Ramos (cell line): ENCODE measurements at regions not wholly inside any gene's neighbourhood (a gene's known extent, or its start where the extent isn't known, plus 50 kb on each side); places are given as distances from the start of the nearest gene placed in this dataset.
"Not testable (repeated sequence)": the region's sequence is repeated elsewhere in the genome, so short reads cannot be mapped to it uniquely, and the experiment has no call there.

Experiments used
- in situ Hi-C: fragments of 300-500 bp; cut with MboI; formaldehyde crosslinking; loops from one replicate; pipeline ENCODE4 v1.14.3; 2022; ENCODE audit warnings: low sequenced_read_pairs; ENCODE audit not compliant: unreplicated experiment

DNA sequence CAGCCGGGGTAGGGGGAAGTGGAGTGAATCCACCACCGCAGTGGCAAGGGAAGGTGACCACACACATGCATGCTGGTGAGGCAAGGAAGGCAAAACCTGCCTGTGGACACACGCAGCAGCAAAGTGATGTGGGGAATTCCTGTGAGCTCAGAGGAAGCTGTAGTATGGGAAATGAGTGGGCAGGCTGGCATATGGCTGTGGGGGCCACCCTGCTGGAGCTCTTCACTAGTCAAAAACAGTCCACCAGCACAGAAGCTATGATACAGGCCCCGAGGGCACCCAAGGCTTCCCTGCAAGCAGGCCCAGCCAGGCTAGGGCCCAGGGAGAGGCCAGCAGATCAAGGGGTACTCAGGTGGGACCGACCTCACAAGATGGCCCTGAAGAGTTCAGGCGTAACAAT lies 239.1 kb downstream of the CHM start:
- in situ Hi-C loops = no loop called here

DNA sequence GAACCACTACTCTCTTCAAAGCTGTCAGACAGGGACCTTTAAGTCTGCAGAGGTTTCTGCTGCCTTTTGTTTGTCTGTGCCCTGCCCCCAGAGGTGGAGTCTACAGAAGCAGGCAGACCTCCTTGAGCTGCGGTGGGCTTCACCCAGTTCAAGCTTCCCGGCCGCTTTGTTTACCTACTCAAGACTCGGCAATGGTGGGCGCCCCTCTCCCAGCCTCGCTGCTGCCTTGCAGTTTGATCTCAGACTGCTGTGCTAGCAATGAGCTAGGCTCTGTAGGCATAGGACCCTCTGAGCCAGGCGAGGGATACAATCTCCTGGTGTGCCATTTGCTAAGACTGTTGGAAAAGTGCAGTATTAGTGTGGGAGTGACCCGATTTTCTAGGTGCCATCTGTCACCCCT lies 275.0 kb downstream of the CHM start:
- in situ Hi-C loops = not testable (repeated sequence)

DNA sequence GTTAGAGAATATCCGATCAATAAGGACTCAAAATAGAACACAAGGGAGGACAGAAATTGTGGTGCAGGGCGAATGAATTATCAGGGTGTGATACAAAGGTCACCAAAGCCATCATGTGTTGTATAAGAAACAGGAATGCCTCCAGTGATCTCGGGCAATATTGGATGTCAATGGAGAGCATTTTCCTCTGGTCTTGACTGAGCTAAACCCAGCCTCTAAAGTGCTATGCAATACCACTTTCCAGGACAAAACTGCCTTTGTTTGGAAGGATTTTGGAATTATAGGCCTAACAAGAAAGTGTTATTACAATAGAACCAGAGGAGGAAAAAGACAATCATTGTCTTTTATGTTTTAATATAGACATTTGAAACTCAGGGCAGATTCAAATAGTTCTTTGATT lies 281.7 kb downstream of the CHM start:
- in situ Hi-C loops = no loop called here

DNA sequence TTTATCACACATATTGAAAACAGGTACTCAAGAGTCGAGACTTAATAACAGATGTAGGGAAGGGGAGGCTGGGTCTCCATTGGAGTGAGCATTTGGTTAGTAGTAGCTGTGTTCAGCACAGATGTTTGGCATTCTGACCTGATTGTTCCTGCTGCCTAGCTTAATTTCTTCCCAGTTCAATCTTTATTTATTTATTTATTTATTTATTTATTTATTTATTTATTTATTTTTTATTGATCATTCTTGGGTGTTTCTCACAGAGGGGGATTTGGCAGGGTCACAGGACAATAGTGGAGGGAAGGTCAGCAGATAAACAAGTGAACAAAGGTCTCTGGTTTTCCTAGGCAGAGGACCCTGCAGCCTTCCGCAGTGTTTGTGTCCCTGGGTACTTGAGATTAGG lies 324.3 kb downstream of the CHM start:
- in situ Hi-C loops = not testable (repeated sequence)

DNA sequence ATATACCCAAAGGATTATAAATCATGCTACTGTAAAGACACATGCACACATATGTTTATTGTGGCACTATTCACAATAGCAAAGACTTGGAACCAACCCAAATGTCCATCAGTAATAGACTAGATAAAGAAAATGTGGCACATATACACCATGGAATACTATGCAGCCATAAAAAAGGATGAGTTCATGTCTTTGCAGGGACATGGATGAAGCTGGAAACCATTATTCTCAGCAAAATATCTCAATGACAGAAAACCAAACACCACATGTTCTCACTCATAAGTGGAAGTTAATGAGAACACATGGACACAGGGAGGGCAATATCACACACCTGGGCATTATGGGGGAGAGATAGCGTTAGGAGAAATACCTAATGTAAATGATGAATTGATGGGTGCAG lies 323.8 kb upstream of the POF1B start:
- in situ Hi-C loops = not testable (repeated sequence)

DNA sequence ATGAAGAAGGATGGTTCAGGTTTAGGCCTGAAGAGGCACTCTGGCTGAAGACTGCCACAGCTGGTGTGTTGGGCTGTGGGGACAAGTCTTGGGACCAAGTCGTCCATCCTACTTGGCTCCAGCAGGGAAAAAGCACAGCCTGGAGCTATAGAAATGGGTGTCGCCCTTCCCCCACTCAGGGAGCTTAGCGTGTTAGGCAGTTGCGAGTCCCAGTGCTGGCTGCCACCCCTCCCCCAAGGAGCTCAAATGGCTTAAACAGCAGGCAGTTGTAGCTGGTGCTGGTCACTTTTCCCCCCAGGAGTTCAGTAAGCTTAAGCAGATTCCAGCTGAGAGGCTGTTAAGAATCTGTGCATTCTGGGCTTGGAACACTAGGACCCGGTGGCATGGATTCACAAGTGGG lies 319.5 kb upstream of the POF1B start:
- in situ Hi-C loops = no loop called here

DNA sequence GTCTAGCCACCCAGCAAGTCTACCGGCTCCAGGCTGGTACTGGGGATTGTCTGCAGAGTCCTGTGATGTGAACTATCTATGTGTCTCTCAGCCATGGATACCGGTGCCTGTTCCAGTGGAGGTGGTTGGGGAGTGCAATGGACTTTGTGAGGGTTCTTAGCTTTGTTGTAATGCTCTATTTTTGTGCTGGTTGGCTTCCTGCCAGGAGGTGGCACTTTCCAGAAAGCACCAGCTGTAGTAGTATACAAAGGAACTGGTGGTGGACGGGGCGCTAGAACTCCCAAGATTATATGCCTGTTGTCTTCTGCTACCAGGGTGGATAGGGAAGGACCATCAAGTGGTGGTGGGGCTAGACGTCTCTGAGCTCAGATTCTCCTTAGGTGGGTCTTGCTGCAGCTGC lies 306.4 kb upstream of the POF1B start:
- in situ Hi-C loops = no loop called here

DNA sequence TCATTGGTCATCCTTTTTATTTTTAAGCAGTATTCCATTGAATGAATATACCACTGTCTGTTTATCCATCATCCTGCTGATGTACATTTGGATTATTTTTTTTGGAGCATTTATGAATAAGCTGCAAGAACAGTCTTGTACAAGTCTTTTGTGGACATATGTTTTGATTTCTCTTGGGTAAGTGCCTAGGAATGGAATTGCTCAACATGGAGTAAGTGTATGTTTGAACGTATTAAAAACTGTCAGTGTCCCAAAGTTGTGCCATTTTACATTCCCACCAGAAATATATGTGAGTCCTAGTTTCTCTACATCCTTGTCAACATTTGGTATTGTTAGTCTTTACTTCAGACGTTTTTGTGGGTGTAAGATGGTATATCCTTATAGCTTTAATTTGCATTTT lies 287.0 kb upstream of the POF1B start:
- in situ Hi-C loops = no loop called here

DNA sequence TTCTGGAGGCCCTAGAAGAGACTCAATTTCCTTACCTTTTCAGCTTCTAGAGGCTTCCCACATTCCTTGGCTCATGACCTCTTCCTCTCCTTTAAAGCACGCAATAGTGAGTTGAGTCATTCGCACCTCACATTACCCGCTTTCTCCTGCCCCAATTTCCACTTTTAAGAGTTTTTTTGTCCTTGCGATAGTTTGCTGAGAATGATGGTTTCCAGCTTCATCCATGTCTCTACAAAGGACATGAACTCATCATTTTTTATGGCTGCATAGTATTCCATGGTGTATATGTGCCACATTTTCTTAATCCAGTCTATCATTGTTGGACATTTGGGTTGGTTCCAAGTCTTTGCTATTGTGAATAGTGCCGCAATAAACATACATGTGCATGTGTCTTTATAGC lies 284.5 kb upstream of the POF1B start:
- in situ Hi-C loops = not testable (repeated sequence)

DNA sequence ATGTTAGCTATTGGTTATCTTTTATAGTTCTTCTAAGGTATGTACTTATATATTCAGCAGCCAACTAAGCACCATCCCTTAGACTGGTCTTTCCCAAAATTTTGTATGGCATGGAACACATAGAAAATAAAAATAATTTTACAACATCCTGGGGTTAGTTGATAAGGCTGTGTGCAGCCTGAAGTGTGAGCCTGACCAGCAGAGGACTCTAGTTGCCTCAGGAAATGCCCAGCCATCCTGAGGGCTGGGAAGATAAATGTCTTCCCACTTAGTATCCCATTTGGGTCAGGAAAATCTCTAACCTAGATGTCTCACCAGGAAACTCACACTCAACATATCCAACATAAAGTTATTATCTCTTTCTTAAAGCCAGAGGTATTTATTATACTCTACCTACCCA lies 251.4 kb upstream of the POF1B start:
- in situ Hi-C loops = no loop called here

DNA sequence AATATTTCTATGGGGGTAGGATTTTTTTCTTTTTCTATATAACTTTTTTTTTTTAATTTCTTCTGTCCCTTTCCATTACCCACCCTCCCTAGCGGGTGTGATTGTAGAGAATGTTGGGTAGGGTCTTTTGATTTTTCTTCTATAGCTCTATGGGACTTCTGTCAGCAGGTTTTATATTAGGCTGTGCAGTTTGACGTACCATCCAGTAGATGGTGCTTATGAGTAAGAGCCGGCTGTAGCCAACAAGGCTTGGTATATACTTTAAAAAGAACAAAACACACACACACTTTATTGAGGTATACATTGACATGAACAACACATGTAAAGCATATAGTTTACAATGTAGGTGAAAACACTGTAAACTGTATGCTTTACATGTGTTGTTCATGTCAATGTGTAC lies 247.9 kb upstream of the POF1B start:
- in situ Hi-C loops = no loop called here

DNA sequence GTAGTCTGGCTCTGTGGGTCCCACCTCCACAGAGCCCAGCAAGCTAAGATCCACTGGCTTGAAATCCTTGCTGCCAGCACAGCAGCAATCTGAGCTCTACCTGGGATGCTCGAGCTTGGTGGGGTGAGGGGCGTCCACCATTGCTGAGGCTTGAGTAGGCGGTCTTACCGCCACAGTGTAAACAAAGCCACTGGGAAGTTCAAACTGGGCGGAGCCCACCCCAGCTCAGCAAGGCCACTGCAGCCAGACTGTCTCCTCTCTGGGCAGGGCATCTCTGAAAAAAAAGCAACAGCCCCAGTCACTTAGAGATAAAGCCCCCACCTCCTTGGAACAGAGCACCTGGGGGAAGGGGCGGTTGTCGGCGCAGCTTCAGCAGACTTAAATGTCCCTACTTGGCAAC lies 243.2 kb upstream of the POF1B start:
- in situ Hi-C loops = no loop called here

DNA sequence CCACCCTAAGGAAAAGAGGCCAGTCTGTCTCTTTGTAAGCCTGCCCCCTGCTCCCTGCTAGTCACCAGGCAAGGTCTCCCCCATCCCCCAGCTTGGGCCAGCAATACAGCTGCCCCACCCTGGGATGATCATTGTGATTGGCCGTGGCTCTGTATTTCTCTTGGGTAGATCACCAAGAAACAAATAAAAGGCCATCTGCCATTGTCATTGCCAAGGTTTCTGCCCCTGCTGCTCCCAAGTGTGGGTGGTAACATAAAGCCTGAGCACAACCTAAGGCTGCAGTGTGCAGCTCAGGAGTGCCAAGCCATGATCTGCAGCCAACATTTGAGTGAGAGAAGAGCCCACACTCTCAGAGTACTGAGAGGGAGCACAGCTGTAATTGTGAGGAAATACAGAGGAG lies 241.0 kb upstream of the POF1B start:
- in situ Hi-C loops = no loop called here

DNA sequence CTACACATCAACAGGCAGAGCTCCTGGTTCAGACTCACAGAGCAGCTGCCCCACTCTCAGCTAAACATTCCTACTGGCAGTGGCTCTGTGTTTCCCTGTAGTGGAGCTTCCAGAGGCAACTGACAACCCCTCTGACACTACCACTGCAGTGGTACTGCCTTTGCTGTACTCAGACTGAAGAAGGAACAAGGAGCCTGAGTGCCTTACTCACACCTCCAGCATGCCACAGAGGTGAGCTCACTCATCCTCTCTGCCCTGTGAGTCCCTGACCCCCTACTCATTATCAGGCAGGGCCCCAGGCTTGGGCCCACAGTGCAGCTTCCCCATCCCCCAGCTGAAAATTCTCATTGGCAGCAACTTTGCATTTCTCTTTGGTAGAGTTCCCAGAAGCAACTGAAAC lies 240.5 kb upstream of the POF1B start:
- in situ Hi-C loops = no loop called here

DNA sequence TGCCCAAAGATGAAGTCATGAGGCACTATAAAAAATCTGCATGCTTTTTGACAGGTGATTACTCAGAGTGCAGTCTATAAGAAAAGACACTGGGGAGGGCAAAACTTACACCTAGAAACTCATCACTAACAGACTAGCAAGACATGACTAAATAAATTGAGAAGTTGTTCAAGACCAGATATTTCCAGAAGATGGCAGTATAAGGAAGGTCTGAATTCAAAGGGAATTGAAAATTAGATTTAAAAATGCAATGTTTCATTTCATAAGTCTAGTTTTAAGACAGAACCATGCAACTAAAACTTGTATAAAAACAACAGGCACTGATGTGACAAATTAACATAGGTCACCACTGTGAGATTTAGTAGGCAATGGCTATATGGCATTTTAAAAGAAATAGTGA lies 232.5 kb upstream of the POF1B start:
- in situ Hi-C loops = no loop called here

DNA sequence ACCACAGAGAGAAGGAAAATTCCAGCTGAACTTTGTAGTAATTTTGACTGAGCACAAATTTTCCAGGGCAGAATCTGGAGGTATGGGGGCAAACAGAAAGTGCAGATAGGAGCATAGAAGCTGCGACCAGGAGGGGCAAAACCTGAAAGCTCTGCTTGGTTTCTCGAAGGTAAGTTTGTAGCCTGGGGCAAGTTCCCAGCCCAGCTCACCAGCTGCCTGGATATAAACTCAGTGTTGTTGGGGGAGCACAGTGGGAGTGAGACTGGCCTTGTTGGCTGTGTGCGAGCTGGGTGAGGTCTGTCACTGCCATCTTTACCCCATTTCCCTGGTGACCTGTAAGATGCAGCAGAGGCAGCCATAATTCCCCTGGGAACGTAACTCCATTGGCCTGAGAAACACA lies 213.5 kb upstream of the POF1B start:
- in situ Hi-C loops = no loop called here

DNA sequence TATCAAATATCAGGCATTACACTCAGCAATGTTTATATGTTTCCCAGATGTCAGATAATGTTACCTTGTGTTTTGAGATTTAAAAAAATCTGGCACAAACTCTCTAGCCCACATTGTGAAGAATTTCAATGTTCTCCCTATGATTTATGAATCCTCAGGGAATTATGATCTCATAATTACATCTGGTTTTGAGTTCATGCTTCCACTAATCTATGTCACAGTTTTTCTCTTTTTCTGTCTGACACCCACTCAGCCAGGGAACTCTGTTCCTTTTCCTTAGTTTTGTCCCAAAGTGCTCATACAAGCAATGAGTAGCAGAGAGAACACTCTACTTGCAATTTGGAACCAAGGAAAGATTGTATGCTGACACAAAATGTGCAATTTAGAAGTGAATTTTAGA lies 212.1 kb upstream of the POF1B start:
- in situ Hi-C loops = no loop called here

DNA sequence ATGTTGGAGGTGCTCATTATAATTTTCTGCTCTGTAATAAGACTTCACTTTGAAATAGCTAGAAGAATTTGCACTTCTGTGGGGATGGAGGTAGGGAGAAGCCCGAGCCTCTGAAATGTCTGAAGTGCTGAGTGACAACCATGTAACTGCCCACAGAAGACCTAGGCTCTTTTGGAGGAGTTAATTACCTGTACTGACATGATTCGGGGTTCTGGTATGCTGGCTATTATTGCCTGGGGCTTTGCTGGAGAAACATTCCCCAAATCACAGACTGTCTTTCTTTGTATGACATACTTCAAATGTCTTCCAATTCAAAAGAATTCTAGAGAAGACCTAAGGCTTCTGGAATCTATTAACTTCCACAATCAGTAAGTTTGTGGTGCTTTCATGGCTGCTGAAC lies 211.2 kb upstream of the POF1B start:
- in situ Hi-C loops = no loop called here

DNA sequence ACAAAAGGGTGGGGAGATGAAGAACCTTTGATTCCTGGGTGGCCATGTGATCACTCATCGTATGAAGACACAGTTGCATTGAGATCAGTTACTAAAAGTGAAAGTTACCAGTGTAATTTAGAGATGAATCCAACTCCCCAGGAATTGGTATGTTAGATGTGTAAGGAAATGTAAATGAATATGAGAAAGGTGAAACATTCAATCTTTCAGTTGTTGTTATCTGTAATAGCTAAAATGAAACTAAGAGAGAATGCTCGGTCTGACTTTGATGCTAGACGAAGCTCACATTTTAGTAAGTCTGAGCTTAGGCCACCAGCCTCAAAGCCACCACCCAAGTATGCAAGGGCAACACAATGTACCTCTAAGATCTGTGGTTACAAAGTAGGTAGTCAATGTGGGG lies 194.3 kb upstream of the POF1B start:
- in situ Hi-C loops = loop anchor here (25.0 kb wide), 1 partner anchor 462 kb away; no protein-coding TSS in a partner anchor

DNA sequence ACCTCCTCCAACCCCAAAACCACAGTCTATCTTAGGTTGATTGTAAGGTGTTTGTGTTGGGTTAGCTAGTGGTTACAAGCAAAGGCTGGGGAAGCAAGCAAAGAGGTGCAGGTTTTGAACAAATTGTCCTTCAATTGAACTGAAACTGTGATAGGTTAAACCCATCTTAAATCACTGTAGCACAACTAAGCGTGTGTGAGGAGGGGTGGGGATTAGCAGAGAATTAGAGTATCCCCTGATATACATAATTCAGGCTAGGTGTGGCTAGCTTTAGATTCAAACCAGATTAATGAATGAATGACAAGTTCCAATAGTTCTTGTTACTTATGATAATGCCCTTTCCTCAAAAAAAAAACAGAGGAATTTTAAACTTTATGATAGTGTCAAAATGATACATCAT lies 191.0 kb upstream of the POF1B start:
- in situ Hi-C loops = loop anchor here (25.0 kb wide), 1 partner anchor 458 kb away; no protein-coding TSS in a partner anchor

DNA sequence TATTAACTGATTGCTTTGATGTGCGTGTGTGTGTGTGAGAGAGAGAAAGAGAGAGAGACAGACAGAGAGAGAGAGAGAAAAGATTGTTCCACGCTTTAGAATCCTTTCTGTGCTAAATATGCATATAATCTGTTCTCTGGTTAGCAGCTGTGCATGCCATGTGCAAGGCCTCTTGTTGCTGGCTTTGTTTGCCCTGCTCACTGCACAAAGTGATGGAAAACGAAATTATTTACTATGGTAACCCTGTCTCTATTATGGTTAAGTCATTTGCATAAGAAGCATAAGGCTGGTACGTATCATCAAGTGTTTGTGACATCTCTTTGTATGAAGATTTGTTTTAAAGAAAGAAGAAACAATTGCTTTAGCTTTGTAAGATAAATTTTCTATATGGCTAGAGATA lies 190.2 kb upstream of the POF1B start:
- in situ Hi-C loops = loop anchor here (25.0 kb wide), 1 partner anchor 457 kb away; no protein-coding TSS in a partner anchor

DNA sequence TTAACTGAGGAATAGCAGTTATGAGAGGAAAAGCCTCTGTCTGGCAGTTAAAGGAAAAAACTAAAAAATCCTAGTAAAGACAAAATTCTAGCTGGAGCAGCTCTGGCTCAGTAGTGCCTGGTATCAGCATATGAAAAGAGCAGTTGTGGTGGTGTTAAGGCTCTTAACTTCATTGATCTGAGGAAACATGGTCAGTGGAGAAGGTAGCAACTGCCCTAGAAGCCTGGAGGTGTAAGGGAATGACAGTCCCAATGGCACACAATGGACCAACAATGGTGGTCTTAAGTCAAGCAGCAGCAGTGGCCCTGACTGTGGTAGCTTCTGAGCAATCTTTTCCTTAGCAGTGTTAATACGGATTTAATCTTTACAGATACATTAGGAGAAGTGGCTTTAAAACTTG lies 189.6 kb upstream of the POF1B start:
- in situ Hi-C loops = loop anchor here (25.0 kb wide), 1 partner anchor 457 kb away; no protein-coding TSS in a partner anchor

DNA sequence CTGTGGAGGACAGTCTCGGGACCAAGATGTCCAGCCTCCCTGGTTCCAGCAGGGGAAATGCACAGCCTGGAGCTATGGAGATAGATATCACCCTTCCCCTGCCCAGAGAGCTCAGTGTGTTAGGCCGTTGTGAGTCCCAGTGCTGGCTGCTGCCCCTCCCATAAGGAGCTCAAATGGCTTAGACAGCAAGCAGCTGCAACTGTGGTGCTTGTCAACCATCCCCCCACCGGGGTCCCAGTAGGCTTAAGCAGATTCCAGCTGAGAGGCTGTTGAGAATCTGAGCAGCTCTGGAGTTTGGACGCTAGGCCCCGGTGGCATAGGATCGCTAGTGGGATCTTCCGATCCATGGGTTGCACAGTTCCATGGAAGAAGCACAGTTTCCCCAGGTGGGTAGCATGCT lies 181.8 kb upstream of the POF1B start:
- in situ Hi-C loops = loop anchor here (25.0 kb wide), 1 partner anchor 449 kb away; no protein-coding TSS in a partner anchor
